Progenitor cell of endocrine pancreas (in vitro differentiated cells): ENCODE measurements at regions not wholly inside any gene's neighbourhood (a gene's known extent, or its start where the extent isn't known, plus 50 kb on each side); places are given as distances from the start of the nearest gene placed in this dataset.

Experiments
- DNase-seq: peaks from one replicate; pipeline ENCODE4 v3.0.0; 2021; ENCODE audit warnings: low spot score; ENCODE audit not compliant: unreplicated experiment
- H3K27ac Mint-ChIP-seq: 2 replicates; pipeline ENCODE4 v1.8.0; 2021; ENCODE audit warnings: mild to moderate bottlenecking, moderate library complexity, mixed read lengths
- H3K27me3 Mint-ChIP-seq: 2 replicates; pipeline ENCODE4 v1.8.0; 2021; ENCODE audit warnings: mixed read lengths
- H3K36me3 Mint-ChIP-seq: 2 replicates; pipeline ENCODE4 v1.8.0; 2022; ENCODE audit warnings: mixed read lengths; ENCODE audit not compliant: insufficient read depth
- H3K4me1 Mint-ChIP-seq: 2 replicates; pipeline ENCODE4 v1.8.0; 2021; ENCODE audit warnings: low read depth, mixed read lengths
- H3K4me3 Mint-ChIP-seq: 2 replicates; pipeline ENCODE4 v1.8.0; 2021; ENCODE audit warnings: low read depth, mild to moderate bottlenecking, moderate library complexity, mixed read lengths
- H3K9me3 Mint-ChIP-seq: 2 replicates; pipeline ENCODE4 v1.8.0; 2021; ENCODE audit warnings: low read depth, mixed read lengths
- TF ChIP-seq, protein P1 (sequence below): fragments of 200-600 bp; sonication (generic); IDR thresholded peaks from one replicate; pipeline ENCODE4 v1.5.0; 2021; ENCODE audit warnings: antibody characterized with exemption, mild to moderate bottlenecking; ENCODE audit not compliant: unreplicated experiment

GRCh38 chr6:82441047-82441855, 77.6 kb downstream of the TPBG start:
- TF ChIP-seq, protein P1, sequence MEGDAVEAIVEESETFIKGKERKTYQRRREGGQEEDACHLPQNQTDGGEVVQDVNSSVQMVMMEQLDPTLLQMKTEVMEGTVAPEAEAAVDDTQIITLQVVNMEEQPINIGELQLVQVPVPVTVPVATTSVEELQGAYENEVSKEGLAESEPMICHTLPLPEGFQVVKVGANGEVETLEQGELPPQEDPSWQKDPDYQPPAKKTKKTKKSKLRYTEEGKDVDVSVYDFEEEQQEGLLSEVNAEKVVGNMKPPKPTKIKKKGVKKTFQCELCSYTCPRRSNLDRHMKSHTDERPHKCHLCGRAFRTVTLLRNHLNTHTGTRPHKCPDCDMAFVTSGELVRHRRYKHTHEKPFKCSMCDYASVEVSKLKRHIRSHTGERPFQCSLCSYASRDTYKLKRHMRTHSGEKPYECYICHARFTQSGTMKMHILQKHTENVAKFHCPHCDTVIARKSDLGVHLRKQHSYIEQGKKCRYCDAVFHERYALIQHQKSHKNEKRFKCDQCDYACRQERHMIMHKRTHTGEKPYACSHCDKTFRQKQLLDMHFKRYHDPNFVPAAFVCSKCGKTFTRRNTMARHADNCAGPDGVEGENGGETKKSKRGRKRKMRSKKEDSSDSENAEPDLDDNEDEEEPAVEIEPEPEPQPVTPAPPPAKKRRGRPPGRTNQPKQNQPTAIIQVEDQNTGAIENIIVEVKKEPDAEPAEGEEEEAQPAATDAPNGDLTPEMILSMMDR, result no peak
- Mint-ChIP-seq H3K4me1 (no peaks in the 10 kb centered on the region), H3K27me3 (no peaks in the 10 kb centered on the region), H3K27ac (no peak overlapping the region), H3K4me3 (no peak overlapping the region), H3K9me3 (no peaks in the 10 kb centered on the region), H3K36me3 (no peaks in the 10 kb centered on the region)
- DNase-seq, result no peak

GRCh38 chr6:82442061-82442719, 78.6 kb downstream of the TPBG start:
- Mint-ChIP-seq H3K4me3 (no peak overlapping the region), H3K27ac (no peak overlapping the region), H3K36me3 (no peaks in the 10 kb centered on the region), H3K27me3 (no peaks in the 10 kb centered on the region), H3K9me3 (no peaks in the 10 kb centered on the region), H3K4me1 (no peaks in the 10 kb centered on the region)
- DNase-seq, result no peak
- TF ChIP-seq, protein P1, result no peak

- TF ChIP-seq, protein P1, result no peak
- no peak for DNase-seq
- no peak overlapping the region for H3K4me3 Mint-ChIP-seq
- no peak overlapping the region for H3K27ac Mint-ChIP-seq
- H3K9me3 Mint-ChIP-seq, result peaks cover 44% of the 10 kb centered on the region
- H3K4me1 Mint-ChIP-seq, result peaks cover 1% of the 10 kb centered on the region
- H3K27me3 Mint-ChIP-seq, result no peaks in the 10 kb centered on the region
- H3K36me3 Mint-ChIP-seq, result peaks cover 4% of the 10 kb centered on the region
These were observed 94.5 kb downstream of the TPBG start for GRCh38 chr6:82458147-82458546.

- no peak overlapping the region for H3K4me3 Mint-ChIP-seq
- peaks cover 44% of the 10 kb centered on the region for H3K9me3 Mint-ChIP-seq
- TF ChIP-seq, protein P1, result no peak
- H3K27me3 Mint-ChIP-seq, result no peaks in the 10 kb centered on the region
- DNase-seq, result no peak
- peaks cover 1% of the 10 kb centered on the region for H3K4me1 Mint-ChIP-seq
- no peak overlapping the region for H3K27ac Mint-ChIP-seq
- peaks cover 4% of the 10 kb centered on the region for H3K36me3 Mint-ChIP-seq
These were observed 95.1 kb downstream of the TPBG start for GRCh38 chr6:82458705-82459104.

DNA sequence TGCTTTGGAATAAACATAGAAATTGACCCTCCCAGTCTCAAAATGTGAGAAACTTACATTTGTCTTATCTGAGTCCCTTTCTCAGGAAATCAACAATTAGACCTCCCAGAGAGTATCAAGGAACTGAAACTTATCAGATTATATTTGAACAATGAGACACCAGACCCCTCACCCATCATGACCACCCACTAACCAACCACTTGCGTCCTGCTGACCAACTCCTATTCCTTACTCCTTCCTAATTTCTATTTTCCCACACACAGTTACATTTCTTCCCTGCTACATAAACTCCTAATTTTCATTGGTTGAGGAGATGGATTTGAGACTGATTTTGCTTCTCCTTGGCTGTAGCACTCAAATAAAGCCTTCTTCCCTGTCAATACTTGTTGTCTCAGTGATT, 97.9 kb downstream of the TPBG start:
- Mint-ChIP-seq H3K4me1 (peaks cover 1% of the 10 kb centered on the region), H3K9me3 (peaks cover 21% of the 10 kb centered on the region), H3K36me3 (peaks cover 2% of the 10 kb centered on the region), H3K27ac (no peak overlapping the region), H3K4me3 (no peak overlapping the region), H3K27me3 (no peaks in the 10 kb centered on the region)
- TF ChIP-seq, protein P1, result no peak
- no peak for DNase-seq
